GM18907 (cell line): ENCODE measurements at regions not wholly inside any gene's neighbourhood (a gene's known extent, or its start where the extent isn't known, plus 50 kb on each side); places are given as distances from the start of the nearest gene placed in this dataset.

ENCODE experiments used
- ATAC-seq: cut with Tn5 transposase; IDR thresholded peaks from one replicate; pipeline ENCODE4 v1.9.1; 2021; ENCODE audit warnings: mild to moderate bottlenecking, moderate library complexity; ENCODE audit not compliant: unreplicated experiment

- ATAC-seq = no peak
Measured at GRCh38 chr1:221408117-221408803, 333.6 kb downstream of the DUSP10 start.

- ATAC-seq = no peak
Measured at GRCh38 chr1:221411283-221411682, 330.6 kb downstream of the DUSP10 start.

- ATAC-seq = no peak
Measured at GRCh38 chr1:221414772-221415539, 326.9 kb downstream of the DUSP10 start.

GRCh38 chr1:221415651-221416050, 326.2 kb downstream of the DUSP10 start:
- ATAC-seq = no peak

GRCh38 chr1:221416142-221416541, 325.7 kb downstream of the DUSP10 start:
- no peak for ATAC-seq

GRCh38 chr1:221416723-221417122, 325.2 kb downstream of the DUSP10 start:
- ATAC-seq = no peak

- no peak for ATAC-seq
Measured at GRCh38 chr1:221418346-221418745, 323.5 kb downstream of the DUSP10 start.

GRCh38 chr1:221419513-221420095, 322.3 kb downstream of the DUSP10 start:
- no peak for ATAC-seq

- no peak for ATAC-seq
Measured at GRCh38 chr1:221429264-221429663, 312.6 kb downstream of the DUSP10 start.

GRCh38 chr1:221430152-221430960, 311.5 kb downstream of the DUSP10 start:
- ATAC-seq = no peak

GRCh38 chr1:221431068-221431651, 310.7 kb downstream of the DUSP10 start:
- ATAC-seq = no peak

- ATAC-seq = no peak
Measured at GRCh38 chr1:221431961-221432360, 309.9 kb downstream of the DUSP10 start.

- peak; percentile 48 for ATAC-seq
Measured at GRCh38 chr1:221435504-221435904, 306.4 kb downstream of the DUSP10 start.

- ATAC-seq = no peak
Measured at GRCh38 chr1:221437171-221437570, 304.7 kb downstream of the DUSP10 start.

- no peak for ATAC-seq
Measured at GRCh38 chr1:221437926-221438325, 304.0 kb downstream of the DUSP10 start.

- ATAC-seq = peak; percentile 91
Measured at GRCh38 chr1:221439008-221439746, 302.7 kb downstream of the DUSP10 start.

- peak; percentile 48 for ATAC-seq
Measured at GRCh38 chr1:221439747-221440501, 302.0 kb downstream of the DUSP10 start.

GRCh38 chr1:221440658-221441057, 301.2 kb downstream of the DUSP10 start:
- no peak for ATAC-seq

GRCh38 chr1:221442056-221442455, 299.8 kb downstream of the DUSP10 start:
- ATAC-seq = no peak
